ENCODE measurements at regions not wholly inside any gene's neighbourhood (a gene's known extent, or its start where the extent isn't known, plus 50 kb on each side); places are given as distances from the start of the nearest gene placed in this dataset.

DNA sequence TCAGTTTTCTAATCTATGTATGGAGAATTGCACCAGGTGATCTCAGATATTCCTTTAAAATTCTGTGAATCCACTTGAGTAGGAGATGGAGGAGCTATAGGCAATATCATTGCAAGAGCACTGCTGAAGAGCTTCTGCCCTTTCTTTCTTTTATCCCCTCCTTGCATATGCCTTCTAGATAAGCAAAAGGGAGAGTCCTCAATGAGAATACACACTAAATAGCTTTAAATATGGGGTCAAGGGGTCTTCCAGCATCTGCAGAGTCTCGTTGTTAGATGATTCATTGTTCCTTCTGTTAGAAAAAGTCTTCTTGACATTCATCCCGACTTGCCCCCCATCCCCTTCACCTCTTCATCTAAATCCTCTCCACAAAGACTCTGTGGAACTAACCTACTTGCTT lies 156.1 kb downstream of the PIK3R1 start:
- no peak for TF ChIP-seq ZFX (IDR thresholded peaks at IDR 0.05; ENCODE audit: borderline replicate concordance)
- TF ChIP-seq, protein P1, sequence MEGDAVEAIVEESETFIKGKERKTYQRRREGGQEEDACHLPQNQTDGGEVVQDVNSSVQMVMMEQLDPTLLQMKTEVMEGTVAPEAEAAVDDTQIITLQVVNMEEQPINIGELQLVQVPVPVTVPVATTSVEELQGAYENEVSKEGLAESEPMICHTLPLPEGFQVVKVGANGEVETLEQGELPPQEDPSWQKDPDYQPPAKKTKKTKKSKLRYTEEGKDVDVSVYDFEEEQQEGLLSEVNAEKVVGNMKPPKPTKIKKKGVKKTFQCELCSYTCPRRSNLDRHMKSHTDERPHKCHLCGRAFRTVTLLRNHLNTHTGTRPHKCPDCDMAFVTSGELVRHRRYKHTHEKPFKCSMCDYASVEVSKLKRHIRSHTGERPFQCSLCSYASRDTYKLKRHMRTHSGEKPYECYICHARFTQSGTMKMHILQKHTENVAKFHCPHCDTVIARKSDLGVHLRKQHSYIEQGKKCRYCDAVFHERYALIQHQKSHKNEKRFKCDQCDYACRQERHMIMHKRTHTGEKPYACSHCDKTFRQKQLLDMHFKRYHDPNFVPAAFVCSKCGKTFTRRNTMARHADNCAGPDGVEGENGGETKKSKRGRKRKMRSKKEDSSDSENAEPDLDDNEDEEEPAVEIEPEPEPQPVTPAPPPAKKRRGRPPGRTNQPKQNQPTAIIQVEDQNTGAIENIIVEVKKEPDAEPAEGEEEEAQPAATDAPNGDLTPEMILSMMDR (IDR thresholded peaks at IDR 0.05), result no peak
- H3K27ac ChIP-seq, result no peak overlapping the region

DNA sequence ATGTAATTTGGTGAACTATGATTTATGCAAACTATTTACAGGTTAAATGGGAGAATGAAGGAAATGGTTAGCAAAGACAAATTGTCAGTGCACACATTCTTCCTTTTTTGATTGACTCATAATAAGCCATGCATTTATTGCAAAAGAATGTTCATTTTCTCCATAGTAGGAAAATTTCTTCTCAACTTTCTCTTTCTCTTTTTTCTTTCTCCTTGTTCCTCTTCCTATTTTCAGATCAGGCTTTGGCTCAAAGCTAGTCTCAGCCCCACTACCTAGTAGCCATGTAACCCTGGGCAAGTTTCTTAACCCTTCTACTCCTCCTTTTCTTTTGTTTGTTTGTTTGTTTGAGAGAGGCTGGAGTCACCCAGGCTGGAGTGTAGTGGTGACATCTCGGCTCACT lies 156.6 kb downstream of the PIK3R1 start:
- no peak overlapping the region for H3K27ac ChIP-seq
- TF ChIP-seq ZFX (IDR thresholded peaks at IDR 0.05; ENCODE audit: borderline replicate concordance), result no peak
- TF ChIP-seq, protein P1 (IDR thresholded peaks at IDR 0.05), result no peak

DNA sequence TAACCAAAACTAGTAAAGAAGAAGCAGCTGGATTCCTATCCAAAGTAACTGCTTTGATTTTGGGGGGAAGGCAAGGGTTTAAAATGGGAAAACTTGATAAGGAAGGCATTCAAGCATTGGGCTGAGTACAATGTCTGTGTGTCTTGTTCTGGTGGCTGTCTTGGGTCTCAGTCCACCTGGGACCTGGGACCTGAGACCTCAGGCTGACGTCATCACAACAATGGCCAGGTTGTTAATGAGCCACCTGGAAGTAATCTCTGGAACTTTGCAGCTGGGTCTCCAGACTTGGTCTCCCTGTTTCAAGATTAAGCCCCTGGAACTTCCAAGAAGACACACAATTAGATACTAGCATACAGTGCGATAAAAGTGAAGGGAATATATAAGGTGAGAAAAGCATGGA lies 157.5 kb downstream of the PIK3R1 start:
- H3K27ac ChIP-seq, result no peak overlapping the region
- TF ChIP-seq ZFX (IDR thresholded peaks at IDR 0.05; ENCODE audit: borderline replicate concordance), result no peak
- TF ChIP-seq, protein P1 (IDR thresholded peaks at IDR 0.05), result no peak

DNA sequence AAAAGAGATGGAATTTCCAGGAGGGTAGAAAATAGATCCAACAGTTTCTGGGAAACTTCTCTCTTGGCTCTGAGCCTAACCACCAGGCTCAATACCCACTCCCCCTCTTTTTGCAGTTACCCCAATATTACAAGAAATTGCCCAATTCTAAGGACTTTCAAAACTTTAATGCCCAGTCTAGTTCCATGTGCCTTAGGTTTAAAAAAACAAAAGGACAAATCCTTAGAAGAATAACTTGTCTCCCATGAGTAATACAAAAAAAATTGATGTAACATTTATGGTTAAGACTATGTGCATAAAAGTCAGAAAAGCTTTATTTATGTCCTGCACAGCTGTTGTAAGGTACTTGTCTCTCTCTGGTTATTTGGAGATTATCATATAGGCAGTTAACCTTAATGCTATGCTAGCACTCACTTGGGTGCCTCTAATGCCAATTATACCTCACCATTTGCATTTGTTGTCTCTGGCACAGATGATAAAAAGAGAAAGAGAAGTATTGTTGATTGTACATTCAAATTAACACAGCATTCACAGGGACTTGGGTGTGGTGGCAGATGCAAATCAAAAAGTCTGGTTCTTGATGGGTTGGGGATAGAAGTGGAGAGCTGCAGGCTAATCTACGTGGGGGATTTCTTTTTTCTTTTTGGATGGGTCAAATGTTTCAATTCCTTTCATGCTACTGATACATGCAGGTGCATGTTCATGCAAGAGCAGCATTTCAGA lies 159.4 kb downstream of the PIK3R1 start:
- no peak overlapping the region for H3K27ac ChIP-seq
- TF ChIP-seq, protein P1 (IDR thresholded peaks at IDR 0.05), result no peak
- no peak for TF ChIP-seq ZFX (IDR thresholded peaks at IDR 0.05; ENCODE audit: borderline replicate concordance)

DNA sequence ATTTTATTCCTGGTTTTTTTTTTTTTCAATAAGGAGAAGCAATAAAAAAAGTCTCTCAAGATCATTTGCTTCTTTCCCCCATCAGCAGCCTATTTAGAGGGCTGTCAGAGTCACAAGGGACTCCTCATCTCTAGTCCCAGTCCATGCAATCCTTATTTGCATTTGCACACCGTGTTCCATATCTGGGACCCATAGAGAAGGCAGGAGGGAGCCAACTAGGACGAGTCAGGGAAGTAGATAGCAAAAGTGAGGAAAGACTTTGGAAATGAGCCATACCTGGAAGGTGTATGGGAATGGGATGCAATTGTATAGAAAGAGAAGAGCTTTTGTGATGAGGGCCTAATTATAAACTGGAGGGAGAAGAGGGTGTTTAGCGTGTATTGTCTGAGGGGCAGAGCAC lies 160.0 kb downstream of the PIK3R1 start:
- H3K27ac ChIP-seq, result no peak overlapping the region
- TF ChIP-seq ZFX (IDR thresholded peaks at IDR 0.05; ENCODE audit: borderline replicate concordance), result no peak
- TF ChIP-seq, protein P1 (IDR thresholded peaks at IDR 0.05), result no peak

DNA sequence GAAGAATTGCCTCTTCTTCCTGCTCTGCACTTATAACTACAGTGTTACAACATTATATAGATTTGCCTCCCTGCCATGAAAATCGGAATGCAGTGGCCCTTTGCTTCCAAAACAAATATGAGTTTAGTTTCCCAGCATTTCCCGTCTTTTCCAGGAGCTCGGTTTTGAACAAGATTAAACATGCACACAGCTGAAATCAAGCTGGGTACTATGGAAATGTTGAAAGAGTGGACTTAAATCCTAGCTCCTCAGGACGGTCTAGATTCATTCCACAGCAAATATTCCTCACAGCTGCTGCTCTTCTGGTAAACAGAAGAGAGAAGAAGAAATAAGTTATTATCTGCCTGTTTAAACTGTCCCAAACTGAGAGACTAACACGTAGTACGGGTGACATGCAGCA lies 161.4 kb downstream of the PIK3R1 start:
- TF ChIP-seq, protein P1 (IDR thresholded peaks at IDR 0.05), result no peak
- TF ChIP-seq ZFX (IDR thresholded peaks at IDR 0.05; ENCODE audit: borderline replicate concordance), result no peak
- H3K27ac ChIP-seq, result no peak overlapping the region

DNA sequence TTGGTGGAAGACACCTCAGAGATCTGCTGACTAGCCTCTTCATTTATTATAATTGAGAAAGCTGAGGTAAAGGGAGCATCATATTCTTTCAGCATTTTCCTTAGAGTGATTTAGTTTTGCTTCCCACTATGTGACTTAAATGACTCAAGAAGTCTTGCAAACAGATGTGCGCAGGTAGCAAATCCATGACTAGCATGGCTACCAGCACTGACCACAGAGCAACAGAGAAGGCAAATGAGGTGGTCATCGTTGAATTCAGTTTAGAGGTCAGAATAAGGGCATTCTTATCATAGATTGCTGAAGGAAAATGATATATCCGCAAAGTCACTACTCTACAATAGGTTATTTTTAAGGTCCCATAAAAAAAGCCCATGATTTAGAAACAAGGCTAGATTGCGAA lies 162.2 kb downstream of the PIK3R1 start:
- H3K27ac ChIP-seq, result no peak overlapping the region
- TF ChIP-seq, protein P1 (IDR thresholded peaks at IDR 0.05), result no peak
- no peak for TF ChIP-seq ZFX (IDR thresholded peaks at IDR 0.05; ENCODE audit: borderline replicate concordance)
